SK-N-MC (cell line): ENCODE measurements at regions not wholly inside any gene's neighbourhood (a gene's known extent, or its start where the extent isn't known, plus 50 kb on each side); places are given as distances from the start of the nearest gene placed in this dataset.

Experiments used
- EZH2 ChIP-seq: fragments of 200-600 bp; sonication (generic); IDR thresholded peaks from one replicate; pipeline ENCODE4 v1.6.1; 2017; ENCODE audit warnings: antibody characterized with exemption
- FOXP2 ChIP-seq: optimal IDR thresholded peaks from 2 replicates; pipeline ENCODE3; 2011; ENCODE audit warnings: mild to moderate bottlenecking, moderate library complexity; ENCODE audit not compliant: insufficient read depth; ENCODE audit errors: extremely low read length, control extremely low read depth
- POLR2AphosphoS5 ChIP-seq: IDR thresholded peaks from 2 replicates; pipeline ENCODE4 v1.6.1; 2012; ENCODE audit warnings: mild to moderate bottlenecking, low read depth, low read length, borderline replicate concordance

- TF ChIP-seq POLR2AphosphoS5, result no peak
- no peak for TF ChIP-seq EZH2
- TF ChIP-seq FOXP2, result no peak
These were observed 56.4 kb upstream of the CNKSR3 start for GRCh38 chr6:154566866-154567265.
